ENCODE measurements at regions not wholly inside any gene's neighbourhood (a gene's known extent, or its start where the extent isn't known, plus 50 kb on each side); places are given as distances from the start of the nearest gene placed in this dataset.
"Not testable (repeated sequence)": the region's sequence is repeated elsewhere in the genome, so short reads cannot be mapped to it uniquely, and the experiment has no call there.

DNA sequence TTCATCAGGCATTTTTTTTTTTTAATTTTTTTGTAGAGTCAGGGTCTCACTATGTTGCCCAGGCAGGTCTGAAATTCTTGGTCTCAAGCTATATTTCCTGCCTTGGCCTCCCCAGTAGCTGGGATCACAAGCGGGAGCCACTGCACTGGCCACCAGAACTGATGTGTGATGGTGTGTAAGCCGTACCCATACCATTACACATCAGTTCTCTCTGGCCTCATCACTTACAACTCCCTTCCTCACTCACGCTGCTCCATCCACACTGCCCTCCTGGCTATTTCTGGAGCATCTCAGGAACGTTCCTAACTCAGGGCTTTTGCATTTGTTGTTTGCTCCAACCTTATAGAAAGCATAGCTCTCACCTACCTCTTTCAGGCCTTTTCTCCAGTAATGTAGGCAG, 834.5 kb upstream of the ID2 start:
- DNase-seq (ENCODE audit: low read depth) = no peak

GRCh38 chr2:7849027-7849426, 832.8 kb upstream of the ID2 start:
- no peak for DNase-seq (ENCODE audit: low read depth)

DNA sequence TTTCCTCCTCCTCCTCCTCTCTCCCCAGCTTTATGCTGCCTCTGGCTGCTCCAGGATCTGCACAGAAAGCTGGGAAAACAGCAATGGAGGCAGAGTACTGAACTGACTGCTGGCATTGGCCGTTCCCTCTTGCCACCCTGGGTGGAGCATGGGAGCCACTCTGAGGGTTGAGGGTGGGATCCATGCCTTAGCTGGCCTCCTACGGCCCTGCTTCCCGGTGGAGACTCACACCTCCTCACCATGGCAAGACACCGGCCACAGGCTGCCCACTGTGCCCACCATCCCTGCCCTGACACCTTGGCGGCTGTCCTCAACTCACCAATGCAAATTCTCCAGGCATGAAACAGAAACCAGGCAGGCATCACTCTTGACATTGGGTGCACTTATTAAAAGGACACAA, 832.3 kb upstream of the ID2 start:
- no peak for DNase-seq (ENCODE audit: low read depth)

DNA sequence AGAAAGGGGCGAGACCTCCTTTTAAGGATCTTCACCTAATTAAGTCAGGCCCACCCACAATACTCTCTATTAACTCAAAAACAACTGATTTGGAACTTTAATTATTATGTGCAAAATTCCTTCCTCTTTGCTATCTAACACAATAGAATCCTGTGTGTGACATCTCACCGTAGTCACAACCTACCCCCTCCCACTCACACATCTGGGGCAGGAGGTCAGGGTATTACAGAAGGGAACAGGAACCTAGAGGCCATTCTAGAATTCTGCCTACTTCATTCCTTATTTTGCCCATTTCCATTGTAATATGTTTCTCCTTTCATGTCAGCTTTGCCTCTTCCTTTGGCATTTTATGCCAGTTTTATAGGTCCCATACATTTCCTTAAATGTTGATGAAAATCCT, 829.3 kb upstream of the ID2 start:
- no peak for DNase-seq (ENCODE audit: low read depth)

DNA sequence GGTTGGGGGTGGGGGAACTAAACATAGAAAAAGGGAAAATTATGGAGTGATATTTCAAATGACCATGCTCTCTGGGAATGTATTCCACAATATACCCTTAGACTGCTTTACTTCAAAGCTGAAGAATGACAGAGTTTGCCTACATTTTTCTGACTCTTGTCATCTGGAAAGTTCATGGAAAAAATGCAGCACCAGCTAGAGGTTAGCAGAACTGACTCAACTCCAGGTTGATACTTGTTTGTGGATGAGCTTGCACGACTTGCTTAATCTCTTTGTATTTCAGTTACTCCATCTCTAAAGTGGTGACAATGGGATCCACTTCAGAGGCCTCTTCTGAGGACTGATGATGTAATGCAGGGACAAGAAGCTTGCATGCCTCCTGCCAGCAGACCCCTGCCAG, 824.0 kb upstream of the ID2 start:
- no peak for DNase-seq (ENCODE audit: low read depth)

- no peak for DNase-seq (ENCODE audit: low read depth)
Measured at GRCh38 chr2:7858624-7859023, 823.2 kb upstream of the ID2 start.

DNA sequence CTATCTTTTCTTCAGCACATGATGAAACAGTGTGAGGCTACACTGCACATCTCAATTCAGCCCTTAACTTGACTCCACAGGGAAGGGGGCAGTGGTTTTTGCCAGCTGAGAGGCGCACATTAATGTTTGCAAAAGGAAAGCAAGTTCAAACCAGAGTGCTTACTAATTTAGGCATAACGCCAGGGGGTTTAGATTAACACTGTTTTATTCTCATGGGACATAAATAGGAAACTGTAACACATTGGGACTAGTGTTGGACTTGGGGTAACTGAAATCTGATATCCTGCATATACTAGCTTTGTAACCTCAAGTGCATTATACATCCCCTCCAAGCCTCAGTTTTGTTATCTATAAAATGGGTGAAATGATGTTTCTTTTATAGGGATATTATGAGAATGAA, 821.2 kb upstream of the ID2 start:
- DNase-seq (ENCODE audit: low read depth) = no peak

- no peak for DNase-seq (ENCODE audit: low read depth)
Measured at GRCh38 chr2:7861910-7862702, 819.8 kb upstream of the ID2 start.

- no peak for DNase-seq (ENCODE audit: low read depth)
Measured at GRCh38 chr2:7866104-7866503, 815.8 kb upstream of the ID2 start.

- no peak for DNase-seq (ENCODE audit: low read depth)
Measured at GRCh38 chr2:7866825-7867224, 815.0 kb upstream of the ID2 start.

GRCh38 chr2:7867867-7868266, 814.0 kb upstream of the ID2 start:
- no peak for DNase-seq (ENCODE audit: low read depth)

DNA sequence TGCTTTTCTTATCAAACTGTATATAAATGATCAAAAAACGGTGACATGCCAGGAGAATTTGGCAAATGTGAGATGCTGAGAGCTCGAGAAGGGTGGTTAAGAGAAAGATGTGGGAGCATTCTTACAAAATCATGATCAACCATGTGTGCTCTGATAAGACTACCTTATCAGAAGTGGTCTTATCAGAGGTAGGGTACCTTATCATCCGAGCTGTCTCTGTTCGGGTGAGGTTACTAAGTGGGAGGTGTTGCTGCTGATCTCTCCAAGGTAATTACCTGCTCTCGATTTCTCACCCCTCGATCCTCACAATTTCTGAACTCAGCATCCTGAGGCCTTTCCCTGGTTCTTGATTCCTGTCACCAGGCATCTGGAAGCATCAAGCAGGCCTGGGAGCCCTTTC, 813.0 kb upstream of the ID2 start:
- no peak for DNase-seq (ENCODE audit: low read depth)

GRCh38 chr2:7876445-7876844, 805.4 kb upstream of the ID2 start:
- DNase-seq (ENCODE audit: low read depth) = not testable (repeated sequence)

- not testable (repeated sequence) for DNase-seq (ENCODE audit: low read depth)
Measured at GRCh38 chr2:7878266-7878665, 803.6 kb upstream of the ID2 start.

GRCh38 chr2:7878786-7879482, 802.9 kb upstream of the ID2 start:
- DNase-seq (ENCODE audit: low read depth) = no peak

- DNase-seq (ENCODE audit: low read depth) = no peak
Measured at GRCh38 chr2:7879483-7879835, 802.4 kb upstream of the ID2 start.

GRCh38 chr2:7880126-7880525, 801.7 kb upstream of the ID2 start:
- no peak for DNase-seq (ENCODE audit: low read depth)

GRCh38 chr2:7880566-7880965, 801.3 kb upstream of the ID2 start:
- no peak for DNase-seq (ENCODE audit: low read depth)

GRCh38 chr2:7881063-7881462, 800.8 kb upstream of the ID2 start:
- DNase-seq (ENCODE audit: low read depth) = no peak

- no peak for DNase-seq (ENCODE audit: low read depth)
Measured at GRCh38 chr2:7881466-7881865, 800.4 kb upstream of the ID2 start.

GRCh38 chr2:7882296-7882695, 799.6 kb upstream of the ID2 start:
- no peak for DNase-seq (ENCODE audit: low read depth)

DNA sequence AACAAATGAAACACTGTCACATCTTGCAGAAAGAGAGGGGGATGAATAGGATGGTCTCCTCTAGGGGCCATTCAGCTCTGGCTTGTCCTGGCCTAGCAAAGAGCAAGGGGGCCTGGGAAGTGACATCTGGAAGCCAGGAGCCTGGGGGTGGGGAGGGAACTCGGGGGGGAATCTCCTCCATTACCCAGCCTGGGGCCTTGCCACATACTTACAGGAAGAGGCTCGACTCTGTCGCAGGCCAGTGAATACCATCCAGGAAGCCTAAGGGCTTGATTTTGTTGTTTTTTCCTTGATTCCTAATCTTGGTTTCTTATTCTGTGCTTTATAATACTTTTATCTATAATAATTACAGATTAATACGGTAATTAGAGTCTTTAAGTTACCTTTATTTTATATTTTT, 797.5 kb upstream of the ID2 start:
- no peak for DNase-seq (ENCODE audit: low read depth)

GRCh38 chr2:7886666-7887065, 795.2 kb upstream of the ID2 start:
- DNase-seq (ENCODE audit: low read depth) = no peak

DNA sequence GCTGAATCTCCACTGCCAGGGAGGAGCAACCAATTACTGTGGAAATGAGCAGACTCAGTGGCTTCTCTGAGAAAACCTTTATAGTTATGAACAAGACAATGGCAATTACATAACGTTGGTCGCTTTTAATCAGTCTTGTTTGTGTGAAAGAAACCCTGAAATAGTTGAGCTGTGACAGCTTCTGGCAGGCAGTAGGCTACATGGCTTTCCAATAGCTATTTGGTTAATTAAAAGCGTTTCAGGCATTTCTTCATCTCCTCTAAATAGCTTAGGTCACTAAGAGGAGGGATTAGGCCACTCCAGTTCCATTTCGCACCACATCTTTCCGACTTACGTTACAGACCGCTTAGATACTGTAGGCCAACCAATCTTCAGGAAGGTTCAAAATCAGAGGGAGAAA, 794.4 kb upstream of the ID2 start:
- DNase-seq (ENCODE audit: low read depth) = no peak

Measured in stimulated activated CD8-positive, alpha-beta memory T cell treated with anti-CD3 and anti-CD28 coated beads, Interleukin-7, amount 100 ng/mL, for 24 hours (primary cell).